ENCODE measurements at regions not wholly inside any gene's neighbourhood (a gene's known extent, or its start where the extent isn't known, plus 50 kb on each side); places are given as distances from the start of the nearest gene placed in this dataset.

DNA sequence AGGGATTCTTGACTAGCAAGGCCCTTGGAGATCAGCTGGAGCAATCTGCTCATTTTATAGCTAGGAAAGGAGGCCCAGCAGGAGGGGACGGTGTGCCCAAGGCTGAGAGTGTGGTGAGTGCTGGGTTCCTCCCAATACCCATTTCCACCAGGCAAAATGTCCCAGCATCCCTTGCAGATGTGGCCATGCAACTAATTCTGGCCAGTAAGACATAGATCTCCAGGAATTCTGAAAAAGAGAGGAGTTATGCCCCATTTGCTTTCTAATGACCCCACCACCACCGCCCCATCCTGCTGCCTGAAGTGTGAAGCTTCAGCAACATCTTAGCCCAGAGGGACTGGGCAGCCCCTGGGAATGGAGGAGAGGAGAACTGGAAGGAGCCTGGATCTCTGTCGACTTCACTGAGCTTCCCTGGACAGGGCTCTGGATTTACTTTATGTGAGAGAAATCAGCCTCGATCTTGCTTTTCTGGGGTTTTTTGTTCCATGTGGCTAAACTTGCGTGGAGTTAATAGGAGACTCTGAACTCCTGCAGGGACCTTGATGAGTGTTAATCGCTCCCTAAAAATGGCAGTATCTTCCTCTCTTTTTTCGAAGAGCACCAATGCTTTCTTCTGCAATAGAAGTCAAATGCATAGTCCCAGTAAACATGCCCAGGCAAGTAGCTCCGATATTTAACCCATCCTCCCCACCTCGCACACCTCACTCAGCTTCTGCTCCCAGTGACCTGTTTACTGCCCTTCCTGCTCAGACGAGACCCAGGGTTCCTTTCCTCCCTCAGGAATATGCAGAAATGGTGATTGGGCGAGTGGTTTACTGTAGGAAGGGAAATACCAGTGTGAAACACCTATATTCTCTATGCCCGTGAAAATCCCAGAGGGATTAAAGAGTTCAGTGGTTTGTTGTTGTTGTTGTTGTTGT is 127.5 kb upstream of the GPR26 start:
- TF ChIP-seq CTCF (IDR thresholded peaks at IDR 0.05; ENCODE audit: control extremely low read depth in 1 of 3, insufficient read depth in 1 of 3, low read depth in 1 of 3, low read length in 3 of 3), result no peak
- peak in 1 of 2 experiments; percentile 40; a peak in 2 of 3 replicates for TF ChIP-seq POLR2A (IDR thresholded peaks at IDR 0.05; ENCODE audit: control extremely low read depth in 1 of 2, low read depth in 2 of 2, low read length in 2 of 2)
- TF ChIP-seq TBP (IDR thresholded peaks at IDR 0.05; ENCODE audit: low read depth, low read length), result no peak
- TF ChIP-seq, protein P1, sequence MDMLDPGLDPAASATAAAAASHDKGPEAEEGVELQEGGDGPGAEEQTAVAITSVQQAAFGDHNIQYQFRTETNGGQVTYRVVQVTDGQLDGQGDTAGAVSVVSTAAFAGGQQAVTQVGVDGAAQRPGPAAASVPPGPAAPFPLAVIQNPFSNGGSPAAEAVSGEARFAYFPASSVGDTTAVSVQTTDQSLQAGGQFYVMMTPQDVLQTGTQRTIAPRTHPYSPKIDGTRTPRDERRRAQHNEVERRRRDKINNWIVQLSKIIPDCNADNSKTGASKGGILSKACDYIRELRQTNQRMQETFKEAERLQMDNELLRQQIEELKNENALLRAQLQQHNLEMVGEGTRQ (IDR thresholded peaks at IDR 0.05; ENCODE audit: low read length), result no peak
- TF ChIP-seq, protein P2, sequence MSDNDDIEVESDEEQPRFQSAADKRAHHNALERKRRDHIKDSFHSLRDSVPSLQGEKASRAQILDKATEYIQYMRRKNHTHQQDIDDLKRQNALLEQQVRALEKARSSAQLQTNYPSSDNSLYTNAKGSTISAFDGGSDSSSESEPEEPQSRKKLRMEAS (IDR thresholded peaks at IDR 0.05), result no peak
- TF ChIP-seq E2F6 (IDR thresholded peaks at IDR 0.05), result no peak
- no peak for TF ChIP-seq EP300 (IDR thresholded peaks at IDR 0.05; ENCODE audit: borderline replicate concordance in 1 of 2, low read depth in 2 of 2, low read length in 2 of 2)
- no peak for TF ChIP-seq SIX5 (IDR thresholded peaks at IDR 0.05; ENCODE audit: low read depth, low read length)
- no peak for TF ChIP-seq KDM1A (IDR thresholded peaks at IDR 0.05; ENCODE audit: borderline replicate concordance, low read length)
- no peak for TF ChIP-seq CHD1 (IDR thresholded peaks at IDR 0.05; ENCODE audit: low read depth, low read length)

Measured in H1 (cell line).